ENCODE measurements at regions not wholly inside any gene's neighbourhood (a gene's known extent, or its start where the extent isn't known, plus 50 kb on each side); places are given as distances from the start of the nearest gene placed in this dataset.

DNA sequence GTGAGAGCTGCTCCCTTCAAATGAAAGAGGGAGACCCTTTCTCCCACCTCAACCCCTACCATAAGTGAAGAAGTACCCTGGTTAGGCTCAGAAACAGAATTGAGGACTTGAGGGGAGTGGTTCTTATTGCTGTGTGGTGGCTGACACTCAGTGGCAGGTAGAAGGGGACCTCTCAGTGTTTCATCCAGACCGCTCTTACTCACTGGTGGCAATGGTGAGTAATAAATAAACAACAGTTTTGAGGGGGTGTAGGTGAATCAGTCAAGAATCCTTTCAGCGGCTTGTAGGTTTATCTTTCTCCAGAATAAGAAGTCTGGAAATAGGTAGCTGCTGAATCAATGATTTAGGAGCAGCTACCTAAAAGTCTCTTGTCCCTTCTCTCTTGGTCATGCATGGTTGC lies 403.4 kb upstream of the B3GAT1 start:
- Histone ChIP-seq H3K36me3 (no peaks in the 10 kb centered on the region), H3K4me1 (ENCODE audit: insufficient read depth) (no peaks in the 10 kb centered on the region), H3K9me3 (no peaks in the 10 kb centered on the region), H3K27me3 (no peaks in the 10 kb centered on the region), H3K4me3 (no peak overlapping the region), H3K27ac (no peak overlapping the region)
- 87 to 92% (median 90%) methylated on average over 2 of the region's 2 CpGs for WGBS, 3 donors
- no peak for DNase-seq
- intact Hi-C loops (cut with DNase I) = no loop called here
- no peak for TF ChIP-seq CTCF (IDR thresholded peaks at IDR 0.05)
- TF ChIP-seq EP300 (IDR thresholded peaks at IDR 0.05) = no peak
- TF ChIP-seq POLR2A (IDR thresholded peaks at IDR 0.05) = no peak

- H3K9me3 ChIP-seq = no peaks in the 10 kb centered on the region
- H3K27ac ChIP-seq = no peak overlapping the region
- WGBS, 3 donors = 67 to 80% (median 75%) methylated on average over 4 of the region's 4 CpGs
- no peaks in the 10 kb centered on the region for H3K27me3 ChIP-seq
- H3K4me3 ChIP-seq = no peak overlapping the region
- no peaks in the 10 kb centered on the region for H3K36me3 ChIP-seq
- intact Hi-C loops (cut with DNase I) = no loop called here
- no peak for DNase-seq
- no peaks in the 10 kb centered on the region for H3K4me1 ChIP-seq (ENCODE audit: insufficient read depth)
- TF ChIP-seq CTCF (IDR thresholded peaks at IDR 0.05) (no peak), POLR2A (IDR thresholded peaks at IDR 0.05) (no peak), EP300 (IDR thresholded peaks at IDR 0.05) (no peak)
These were observed 396.0 kb upstream of the B3GAT1 start for GRCh38 chr11:134807997-134808396.

DNA sequence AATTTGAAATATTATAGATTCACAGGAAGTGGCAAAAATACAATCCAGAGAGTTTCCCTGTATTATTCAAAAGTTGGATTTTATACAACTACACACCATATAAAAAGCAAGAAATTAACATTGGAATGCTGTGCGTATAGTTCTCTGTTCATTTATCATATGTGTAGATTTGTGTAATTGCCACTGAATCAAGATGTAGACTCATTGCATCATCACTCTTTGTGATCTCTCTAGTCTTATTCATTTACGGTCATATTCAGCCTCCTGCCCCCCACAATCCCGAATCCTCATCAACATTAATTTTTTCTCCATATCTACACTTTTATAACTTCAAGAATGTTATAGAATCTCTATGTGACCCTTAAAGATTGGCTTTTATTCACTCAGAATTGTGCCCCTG lies 390.6 kb upstream of the B3GAT1 start:
- H3K4me1 ChIP-seq (ENCODE audit: insufficient read depth) = no peaks in the 10 kb centered on the region
- 80 to 85% (median 81%) methylated on average over 3 of the region's 3 CpGs for WGBS, 3 donors
- no peak overlapping the region for H3K4me3 ChIP-seq
- intact Hi-C loops (cut with DNase I) = no loop called here
- H3K27ac ChIP-seq = no peak overlapping the region
- no peaks in the 10 kb centered on the region for H3K27me3 ChIP-seq
- TF ChIP-seq CTCF (IDR thresholded peaks at IDR 0.05) (no peak), EP300 (IDR thresholded peaks at IDR 0.05) (no peak), POLR2A (IDR thresholded peaks at IDR 0.05) (no peak)
- H3K9me3 ChIP-seq = no peaks in the 10 kb centered on the region
- no peak for DNase-seq
- H3K36me3 ChIP-seq = no peaks in the 10 kb centered on the region

DNA sequence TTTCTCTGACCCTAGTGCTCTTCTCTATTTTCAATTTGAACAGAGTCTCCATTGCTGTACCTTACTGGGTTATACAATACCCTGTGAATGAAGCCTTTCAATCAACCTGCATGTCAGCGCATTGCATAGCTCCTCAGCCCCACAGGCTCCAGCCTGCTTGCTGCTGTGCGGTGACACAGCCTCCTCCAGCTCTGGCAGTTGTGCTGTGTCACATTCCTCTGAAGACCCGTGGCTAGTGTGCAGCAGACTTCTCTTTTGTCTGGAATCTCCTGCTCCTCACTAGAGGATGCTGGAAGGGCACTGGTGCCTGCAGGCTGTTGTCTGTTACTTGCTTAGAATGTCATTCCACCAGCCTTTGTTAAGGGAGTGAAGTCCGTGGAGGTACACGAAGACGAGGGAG lies 390.1 kb upstream of the B3GAT1 start:
- 27 to 52% (median 47%) methylated on average over 6 of the region's 6 CpGs for WGBS, 3 donors
- no peak for DNase-seq
- Histone ChIP-seq H3K36me3 (no peaks in the 10 kb centered on the region), H3K4me1 (ENCODE audit: insufficient read depth) (no peaks in the 10 kb centered on the region), H3K4me3 (no peak overlapping the region), H3K27me3 (no peaks in the 10 kb centered on the region), H3K27ac (no peak overlapping the region), H3K9me3 (no peaks in the 10 kb centered on the region)
- TF ChIP-seq EP300 (IDR thresholded peaks at IDR 0.05) (no peak), POLR2A (IDR thresholded peaks at IDR 0.05) (no peak), CTCF (IDR thresholded peaks at IDR 0.05) (no peak)
- intact Hi-C loops (cut with DNase I) = no loop called here

DNA sequence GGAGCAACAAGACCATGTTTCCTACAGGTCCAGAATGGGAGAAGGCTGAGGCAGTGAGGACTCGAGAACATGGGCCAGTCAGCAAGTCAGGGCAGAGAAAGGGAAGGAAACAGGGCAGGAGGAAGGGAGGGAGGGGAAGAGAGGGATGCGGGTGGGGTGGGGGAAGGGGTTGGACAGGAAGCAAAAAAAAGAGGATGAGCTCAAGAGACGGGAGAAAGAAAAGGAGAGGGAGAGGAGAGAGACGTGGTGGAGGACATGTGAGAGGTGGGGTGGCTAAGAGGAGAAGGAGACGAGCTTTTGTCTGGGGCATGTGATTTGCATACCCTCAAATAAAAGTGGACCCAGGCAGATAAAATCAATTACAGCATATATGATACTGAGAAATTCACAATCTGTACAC lies 389.5 kb upstream of the B3GAT1 start:
- no peaks in the 10 kb centered on the region for H3K36me3 ChIP-seq
- 3 to 18% (median 17%) methylated on average over 5 of the region's 5 CpGs for WGBS, 3 donors
- TF ChIP-seq EP300 (IDR thresholded peaks at IDR 0.05) (no peak), POLR2A (IDR thresholded peaks at IDR 0.05) (no peak), CTCF (IDR thresholded peaks at IDR 0.05) (no peak)
- H3K9me3 ChIP-seq = no peaks in the 10 kb centered on the region
- H3K4me3 ChIP-seq = no peak overlapping the region
- DNase-seq = no peak
- H3K27ac ChIP-seq = no peak overlapping the region
- intact Hi-C loops (cut with DNase I) = no loop called here
- H3K27me3 ChIP-seq = no peaks in the 10 kb centered on the region
- H3K4me1 ChIP-seq (ENCODE audit: insufficient read depth) = no peaks in the 10 kb centered on the region
